Activated CD8-positive, alpha-beta memory T cell treated with anti-CD3 and anti-CD28 coated beads for 4 hours (primary cell): ENCODE measurements at regions not wholly inside any gene's neighbourhood (a gene's known extent, or its start where the extent isn't known, plus 50 kb on each side); places are given as distances from the start of the nearest gene placed in this dataset.

Experiments
- DNase-seq, 2 donors: peaks; one replicate each; pipeline ENCODE4 v3.0.0-alpha.2; 2020; ENCODE audit warnings: low read depth in 2 of 2

DNA sequence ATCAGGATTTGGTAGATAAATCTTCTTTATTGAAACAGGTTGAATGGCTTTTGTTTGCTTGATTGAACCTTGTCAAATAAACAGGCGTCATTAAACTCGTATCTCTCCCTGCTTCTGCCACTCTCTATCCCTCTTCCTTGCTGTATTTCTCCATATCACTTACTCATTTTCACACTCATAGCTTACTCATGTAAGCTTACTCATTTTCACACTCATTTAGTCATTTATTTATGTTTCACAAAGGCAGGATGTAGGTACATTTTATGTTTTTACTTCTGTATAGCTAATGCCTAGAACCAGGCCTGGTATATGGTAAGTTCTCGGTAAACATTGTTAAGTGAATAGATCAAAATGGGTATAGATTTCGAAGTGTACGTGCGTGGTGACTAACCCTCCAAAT, 450.0 kb downstream of the PMP22 start:
- DNase-seq, result no peak

DNA sequence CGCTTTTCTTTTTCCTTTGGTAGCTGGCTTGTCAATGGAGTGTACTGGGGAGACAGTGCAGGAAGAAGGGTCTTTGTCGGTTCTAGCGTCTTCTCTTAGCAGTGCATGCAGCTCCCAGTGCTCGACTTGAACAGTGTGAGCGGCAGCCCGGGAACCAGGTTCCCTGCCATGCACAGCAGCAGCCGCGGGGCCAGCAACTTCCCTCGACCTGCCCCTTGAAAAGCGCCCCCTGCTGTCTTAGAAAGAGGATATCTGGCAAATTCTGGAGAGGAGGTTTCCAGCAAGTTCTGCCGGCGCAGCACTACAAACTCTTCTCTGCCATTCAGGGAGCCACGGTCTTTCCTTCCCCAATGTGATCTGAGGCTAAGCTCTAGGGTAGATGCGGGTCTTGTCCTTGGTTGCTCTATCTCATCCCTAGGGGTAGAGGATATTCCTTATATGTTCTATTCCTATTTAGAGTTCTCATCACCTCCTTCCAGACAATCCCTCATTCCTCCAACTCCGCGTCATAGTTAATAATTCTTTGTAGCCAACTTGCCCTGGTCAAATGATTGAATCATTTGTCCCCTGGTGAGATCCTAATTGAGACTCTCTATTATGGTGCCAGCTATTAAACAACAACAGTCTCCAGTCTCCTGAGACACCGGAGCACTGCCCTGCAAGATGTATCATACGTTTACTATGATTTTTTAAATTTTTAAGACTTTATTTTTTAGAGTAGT, 451.3 kb downstream of the PMP22 start:
- no peak for DNase-seq

DNA sequence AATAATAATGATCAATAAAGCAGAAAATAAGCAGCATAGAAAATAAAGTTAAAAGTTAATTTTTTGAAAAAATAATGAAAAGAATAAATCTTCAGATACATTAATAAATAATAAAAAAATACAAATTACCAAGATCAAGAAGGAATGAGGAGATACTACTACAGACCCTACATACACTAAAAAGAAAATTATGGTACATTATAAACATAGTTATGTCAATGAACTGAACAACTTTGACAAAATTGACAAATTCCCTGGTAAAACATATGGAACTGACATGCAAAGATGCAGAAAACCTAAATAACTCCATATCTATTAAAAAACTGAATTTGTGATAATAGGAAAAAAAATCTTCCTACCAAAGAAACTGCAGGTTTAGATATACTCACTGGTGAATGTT, 456.7 kb downstream of the PMP22 start:
- DNase-seq, result no peak

DNA sequence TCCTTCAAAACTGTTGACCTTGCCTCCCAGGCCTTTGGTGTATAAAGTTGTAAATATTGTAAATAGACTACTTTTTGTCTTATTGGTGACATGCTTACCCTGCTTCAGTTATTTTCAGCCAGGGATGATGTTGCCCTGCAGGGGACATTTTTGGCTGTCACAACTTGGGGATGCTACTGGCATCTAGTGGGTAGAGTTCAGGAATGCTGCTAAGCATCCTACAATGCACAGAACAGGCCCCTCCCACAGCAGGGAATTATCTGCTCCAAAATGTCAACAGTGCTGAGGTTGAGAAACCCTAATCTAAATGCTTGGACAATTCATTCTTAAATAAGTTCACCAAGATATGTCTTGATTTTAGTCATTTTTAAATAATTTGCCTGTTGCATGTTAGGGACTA, 459.8 kb downstream of the PMP22 start:
- DNase-seq, result no peak

DNA sequence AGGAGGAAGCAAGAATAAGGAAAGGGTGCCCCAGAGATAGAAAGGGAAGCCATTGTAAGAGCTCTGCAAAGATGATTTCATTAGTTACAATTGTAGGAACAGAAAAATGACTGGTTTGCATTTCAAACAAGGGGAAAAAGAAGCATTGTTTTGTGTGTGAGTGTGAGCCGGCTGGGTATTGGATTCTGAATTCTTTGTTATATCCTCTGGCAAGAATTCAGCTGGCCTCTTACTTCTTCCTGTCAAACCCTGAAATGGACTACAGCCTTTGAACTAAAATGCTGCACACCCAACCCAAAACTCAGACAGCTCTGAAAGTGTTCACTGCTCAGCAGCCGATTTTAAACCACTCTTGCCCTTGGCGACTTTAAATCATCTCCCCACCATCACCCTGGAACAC, 461.3 kb downstream of the PMP22 start:
- DNase-seq, result no peak

DNA sequence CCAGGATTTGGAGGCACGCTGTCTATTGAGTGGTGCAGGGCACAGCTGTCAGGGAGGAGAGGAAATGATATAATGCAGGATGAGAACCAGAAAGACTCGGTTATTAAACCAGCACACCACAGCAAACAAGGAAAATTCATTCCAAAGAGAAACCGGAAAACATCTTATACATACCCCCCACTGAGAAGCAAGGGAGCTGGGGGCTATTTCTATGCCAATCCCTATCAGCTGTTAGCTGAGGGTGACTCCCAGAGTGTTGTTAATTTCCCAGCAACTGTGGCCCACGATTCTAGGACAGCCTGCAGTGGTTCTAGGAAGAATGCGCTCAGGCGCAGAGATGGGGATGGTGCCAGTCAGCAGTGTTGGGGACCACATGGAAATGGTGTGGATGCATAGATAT, 467.3 kb downstream of the PMP22 start:
- no peak for DNase-seq

DNA sequence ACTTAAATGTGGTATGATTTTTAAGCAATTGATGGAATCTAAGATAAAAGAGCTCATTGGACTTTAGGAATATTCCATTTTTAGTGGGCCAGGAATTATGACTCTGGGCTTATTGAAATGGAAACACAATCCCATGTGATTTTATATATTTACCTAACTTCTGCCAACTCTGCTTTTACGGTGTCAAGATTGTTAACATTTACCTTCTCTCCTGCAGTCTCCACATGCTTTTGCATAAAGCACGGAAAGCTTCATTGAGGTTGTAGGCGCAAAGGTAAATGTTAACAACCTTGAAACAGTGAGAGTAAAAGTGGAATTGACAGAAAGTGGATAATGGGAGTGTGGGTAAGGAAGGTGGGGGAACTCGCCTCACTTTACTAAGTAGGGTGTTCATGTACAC, 468.1 kb downstream of the PMP22 start:
- no peak for DNase-seq

DNA sequence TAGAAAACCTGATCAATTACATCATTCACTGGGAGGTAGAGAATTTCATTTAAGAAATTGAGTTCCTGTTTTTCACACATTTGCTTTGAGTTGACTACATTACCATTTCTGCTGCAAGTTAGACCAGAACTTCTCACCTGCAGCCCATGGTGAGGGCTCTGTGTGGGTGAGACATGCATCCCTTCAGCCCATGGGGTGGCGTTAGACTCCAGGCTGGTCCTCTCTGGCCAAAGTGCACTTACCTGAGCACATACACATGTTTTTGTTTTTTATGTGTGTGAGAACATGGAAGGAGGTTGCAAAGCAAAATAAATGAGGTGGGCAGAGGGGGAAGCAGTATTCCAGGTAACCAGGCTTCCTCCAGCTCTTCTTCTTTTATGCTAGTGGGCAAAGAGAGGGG, 470.2 kb downstream of the PMP22 start:
- no peak for DNase-seq

DNA sequence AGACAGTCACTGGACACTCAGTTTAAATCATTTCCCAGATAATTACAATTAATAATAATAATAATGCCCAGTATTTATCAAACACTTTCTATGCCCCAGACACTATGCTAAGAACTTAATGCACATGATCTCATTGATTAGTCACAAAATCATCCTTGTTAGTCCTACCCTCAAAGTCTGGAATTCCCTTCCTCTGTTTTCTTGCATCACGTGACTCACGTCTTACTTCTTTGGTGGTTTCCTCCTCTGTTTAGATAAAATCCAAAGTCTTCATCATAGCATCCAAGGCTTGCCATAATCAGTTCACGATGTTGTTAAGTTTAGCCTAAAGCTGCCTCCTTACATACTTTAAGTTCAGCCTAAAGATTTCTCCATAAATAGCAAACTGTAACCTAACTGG, 471.9 kb downstream of the PMP22 start:
- no peak for DNase-seq

DNA sequence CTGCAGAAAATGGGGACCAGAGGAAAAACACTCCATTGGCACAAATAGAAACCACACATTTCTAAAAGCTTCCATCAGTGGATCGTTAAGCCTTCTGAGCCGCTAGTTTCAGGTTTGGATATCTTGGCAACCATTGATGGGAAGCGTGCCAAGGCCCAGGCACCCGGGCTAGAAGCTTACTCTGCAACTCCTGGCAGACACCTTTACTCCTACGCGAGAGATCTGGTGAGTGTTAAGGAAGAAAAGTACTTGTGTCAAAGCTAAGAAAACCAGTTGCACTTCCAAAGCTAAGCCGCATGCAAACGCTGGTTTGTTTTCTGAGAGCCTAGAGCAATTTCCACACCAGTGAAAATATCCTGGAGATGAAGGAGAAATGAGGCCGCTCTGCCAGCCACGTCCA, 472.4 kb downstream of the PMP22 start:
- DNase-seq, result no peak

DNA sequence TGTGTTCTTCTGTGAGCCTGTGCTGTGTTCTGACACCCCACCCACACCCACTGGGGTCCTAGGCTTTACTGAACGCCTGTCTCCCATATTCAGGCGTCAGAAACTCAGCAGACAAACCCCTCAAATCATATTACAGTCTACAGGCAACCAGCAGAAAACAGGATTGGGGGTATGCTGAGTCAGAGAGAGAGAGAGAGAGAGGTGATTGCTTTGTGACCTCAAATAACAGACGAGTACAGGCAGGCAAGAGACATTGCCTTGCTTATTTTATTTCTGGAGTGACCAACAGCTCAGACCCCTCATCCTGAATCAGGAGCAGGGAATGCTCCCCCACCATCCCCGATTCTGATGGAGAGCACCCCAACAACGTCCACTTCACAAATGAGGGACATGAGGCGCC, 473.9 kb downstream of the PMP22 start:
- no peak for DNase-seq

DNA sequence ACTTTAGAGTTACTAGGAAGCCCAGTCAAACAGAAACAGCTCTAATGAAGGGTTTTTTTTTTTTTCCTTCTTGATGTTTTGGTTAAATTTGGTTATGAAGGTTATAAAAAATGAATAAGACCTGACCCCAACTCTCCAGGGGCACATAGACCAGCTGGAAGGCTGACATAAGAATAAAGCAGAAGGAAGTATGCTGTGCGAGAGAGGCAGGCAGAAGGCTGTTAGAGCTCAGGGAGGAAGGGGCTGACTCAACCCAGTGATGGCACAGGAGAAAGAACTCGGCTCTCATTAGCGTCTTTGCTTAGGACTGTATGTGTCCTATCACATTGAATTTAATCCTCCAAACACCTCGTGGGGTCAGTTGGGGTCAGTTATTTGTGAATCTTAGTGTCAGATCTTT, 474.6 kb downstream of the PMP22 start:
- DNase-seq, result no peak

DNA sequence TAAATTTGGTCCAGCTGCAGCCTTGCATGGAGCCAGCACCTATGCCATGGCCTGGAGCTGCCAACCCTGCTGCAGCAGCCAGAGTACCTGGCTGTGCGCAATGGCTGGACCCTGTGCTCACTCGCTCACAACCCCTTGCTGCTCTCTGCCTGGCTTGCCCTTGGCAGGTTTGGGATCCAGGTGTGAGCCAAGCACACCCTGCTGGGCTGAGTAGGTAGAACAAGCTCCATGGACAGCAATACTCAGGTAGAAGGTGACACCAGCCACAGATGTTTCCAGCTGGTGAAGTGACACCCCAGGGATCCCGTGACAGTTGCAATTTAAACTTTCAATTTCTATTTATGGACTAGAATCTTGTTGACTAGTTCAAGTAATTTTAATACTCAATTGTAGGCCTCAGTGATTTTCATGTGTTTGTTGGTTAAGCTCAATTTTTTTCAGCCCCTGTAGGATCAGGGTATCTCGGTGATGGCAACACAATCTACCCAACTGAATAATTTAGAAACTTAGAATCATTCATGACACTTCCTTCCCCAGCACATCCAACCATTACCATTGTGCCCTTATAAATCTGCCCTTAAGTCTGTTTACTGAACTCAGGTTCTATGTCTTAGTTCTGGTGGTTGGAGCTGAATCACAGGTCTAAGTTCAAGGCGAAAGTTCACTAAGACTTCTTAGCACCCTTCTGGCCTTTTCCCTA, 480.0 kb downstream of the PMP22 start:
- no peak for DNase-seq

DNA sequence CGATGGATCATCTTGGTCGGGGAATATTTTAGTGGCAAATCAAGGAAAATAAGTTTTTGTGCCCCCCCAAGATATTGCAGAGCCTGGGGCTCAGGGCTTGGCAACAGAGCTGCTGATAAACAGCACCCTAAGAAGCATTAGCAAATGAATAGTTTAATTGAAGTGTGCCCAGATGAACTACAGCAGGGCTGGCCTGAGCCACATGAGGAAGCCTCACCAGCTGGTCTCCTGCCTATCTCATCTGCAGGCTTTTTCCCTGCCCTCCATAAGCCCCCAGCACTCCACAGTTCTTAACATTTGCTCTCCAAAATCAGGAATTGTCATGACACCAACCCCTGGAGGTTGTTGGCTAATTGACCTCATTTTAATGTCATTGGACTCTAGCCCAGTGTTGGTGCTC, 480.2 kb downstream of the HS3ST3B1 start:
- no peak for DNase-seq

DNA sequence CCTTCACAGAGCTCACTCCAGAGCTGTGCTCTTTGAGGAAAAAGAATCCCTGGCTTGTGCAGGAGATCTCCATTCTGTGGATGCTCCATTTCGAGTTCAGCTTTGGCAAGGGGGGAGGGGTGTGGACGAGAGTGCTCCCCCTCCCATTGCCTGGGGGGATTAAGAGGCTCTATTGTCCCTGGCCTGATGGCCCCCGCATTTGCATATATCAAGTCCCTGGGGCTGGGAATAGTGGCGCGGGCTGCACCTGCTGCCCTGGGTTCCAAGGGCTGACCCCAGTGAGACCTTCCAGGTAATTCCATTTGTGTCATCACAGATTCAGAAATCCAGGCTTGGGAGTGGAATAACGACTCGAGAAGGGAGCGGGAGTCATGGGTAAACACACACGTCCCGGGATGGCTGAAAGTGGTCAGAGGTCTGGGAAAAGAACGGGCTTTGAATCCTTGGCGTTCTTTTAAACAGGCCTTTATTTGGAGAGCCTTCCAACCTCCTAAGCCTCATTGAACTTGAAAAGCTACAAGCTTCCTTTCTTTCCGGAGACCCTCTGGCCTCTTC, 479.3 kb downstream of the HS3ST3B1 start:
- no peak for DNase-seq

DNA sequence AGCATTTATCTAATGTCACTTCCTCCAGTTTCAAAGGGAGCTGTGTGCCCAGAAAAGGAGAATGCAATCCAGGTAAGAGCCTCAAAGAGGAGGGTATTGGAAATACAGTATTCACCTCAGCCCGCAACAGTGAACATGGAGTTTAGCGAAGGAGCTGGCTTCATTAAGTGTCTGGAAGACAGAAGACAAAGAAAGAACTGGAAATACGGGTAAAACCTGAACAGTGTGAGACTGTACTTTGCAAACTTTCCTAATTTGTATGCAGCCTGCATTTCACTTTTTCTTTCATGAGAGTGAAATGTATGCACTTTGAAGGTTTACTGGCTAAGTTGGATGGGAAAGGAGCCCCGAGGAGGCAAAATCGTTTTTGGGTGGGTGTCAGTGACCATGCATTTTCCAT, 478.4 kb downstream of the HS3ST3B1 start:
- no peak for DNase-seq

DNA sequence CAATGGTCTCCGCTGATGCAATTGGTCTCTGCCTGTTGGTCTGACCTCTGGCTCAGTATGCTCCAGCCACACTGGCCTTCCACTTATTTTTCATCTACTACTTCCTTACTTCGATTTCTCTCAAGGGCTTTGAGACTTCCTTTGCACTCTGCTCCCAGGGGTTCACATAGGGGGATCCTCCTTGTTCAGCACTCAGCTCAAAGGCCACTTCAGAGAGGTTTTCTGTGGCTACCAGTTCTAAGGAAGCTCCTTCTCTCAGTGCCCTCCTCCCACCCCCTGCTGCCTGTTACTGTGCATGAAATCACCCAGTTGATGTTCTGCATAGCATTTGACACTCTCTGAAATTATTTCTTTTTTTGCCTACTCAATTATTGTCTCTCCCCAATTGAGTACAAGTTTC, 476.4 kb downstream of the HS3ST3B1 start:
- no peak for DNase-seq

DNA sequence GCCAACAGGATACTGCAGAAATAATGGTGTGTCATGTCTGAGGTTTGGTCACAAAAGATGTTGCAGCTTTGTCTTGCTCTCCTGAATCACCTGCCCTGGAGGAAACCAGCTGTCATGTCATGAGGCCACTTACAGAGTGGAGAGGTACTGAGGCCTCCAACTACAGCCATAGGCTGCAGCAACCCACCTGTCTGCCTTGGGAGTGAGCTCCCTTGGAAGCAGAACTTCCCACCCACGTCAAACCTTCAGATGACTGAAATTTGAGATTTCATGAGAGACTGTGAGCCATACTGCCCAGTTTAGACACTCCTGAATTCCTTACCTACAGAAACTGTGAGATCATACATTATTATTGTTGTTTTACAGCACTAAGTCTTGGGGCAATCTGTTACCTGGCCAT, 475.9 kb downstream of the HS3ST3B1 start:
- DNase-seq, result no peak

DNA sequence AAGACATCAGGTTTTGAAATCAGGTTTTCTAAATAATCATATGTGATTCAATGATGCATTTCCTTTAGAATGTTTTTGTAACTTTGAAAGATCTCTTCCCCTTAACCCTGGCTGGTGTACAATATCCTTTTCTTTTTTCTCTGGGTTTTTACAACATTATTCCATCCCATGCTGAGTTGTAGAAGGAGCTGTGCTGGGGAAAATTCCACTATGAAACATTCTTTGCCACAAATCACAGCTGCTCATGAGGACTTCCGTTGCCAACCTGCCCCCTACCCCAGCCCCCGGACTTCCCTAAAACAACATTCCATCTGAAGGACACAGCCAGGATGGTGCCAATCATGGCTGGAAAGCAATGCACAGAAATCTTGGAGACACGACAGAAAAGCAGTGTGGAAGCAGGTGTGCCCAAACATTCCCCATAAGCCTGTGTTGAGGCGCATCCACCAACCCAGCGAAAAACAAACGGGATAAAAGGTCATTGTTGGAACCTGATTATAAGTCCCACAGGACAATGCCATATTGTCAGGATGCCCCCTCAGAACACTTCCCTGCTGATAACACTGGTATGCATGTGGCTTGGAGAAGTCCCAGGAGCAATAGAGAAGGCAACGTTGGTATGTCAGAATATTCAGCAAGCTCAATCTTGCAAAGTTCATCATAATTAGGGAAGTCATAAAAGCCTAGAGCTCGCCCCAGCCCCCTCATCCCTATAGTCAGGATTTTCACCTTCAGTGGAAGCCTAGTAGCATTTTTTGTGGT, 475.0 kb downstream of the HS3ST3B1 start:
- DNase-seq, result no peak

DNA sequence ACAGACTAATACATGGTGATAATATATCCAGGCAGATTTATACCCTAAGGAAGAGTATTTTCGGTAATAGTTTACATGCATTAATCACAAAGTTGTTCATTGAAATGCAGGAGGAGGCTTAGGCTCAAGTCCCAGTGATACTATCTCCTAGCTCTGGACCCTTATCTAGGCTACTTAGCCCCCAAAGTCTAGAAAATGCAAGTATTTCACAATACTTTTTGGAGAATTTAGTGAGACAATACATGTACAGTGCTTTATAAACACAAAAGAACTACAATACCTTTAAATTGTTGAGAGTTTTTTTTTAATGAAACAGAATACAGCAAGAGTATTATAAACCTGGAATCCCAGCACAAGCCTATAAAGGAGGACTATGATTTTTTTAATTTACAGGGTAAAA, 473.9 kb downstream of the HS3ST3B1 start:
- DNase-seq, result no peak

DNA sequence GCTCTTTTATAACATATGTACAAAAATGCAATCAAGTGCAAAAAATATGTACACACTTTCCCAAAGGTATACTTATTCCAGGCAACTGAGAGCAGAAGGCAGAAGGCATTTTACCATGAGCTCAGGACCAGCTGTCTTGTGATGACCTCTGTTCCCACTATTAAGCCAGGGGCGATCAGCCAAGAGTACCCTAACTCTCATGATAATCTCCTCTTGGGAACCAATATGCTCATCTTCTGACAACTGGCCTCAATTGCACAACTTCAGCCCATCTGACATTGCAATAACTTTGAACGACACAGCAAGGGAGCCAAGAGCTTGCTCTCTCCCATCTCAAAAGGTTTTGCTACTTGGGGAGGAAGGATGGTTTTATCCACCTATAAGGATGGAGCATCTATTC, 471.9 kb downstream of the HS3ST3B1 start:
- no peak for DNase-seq

DNA sequence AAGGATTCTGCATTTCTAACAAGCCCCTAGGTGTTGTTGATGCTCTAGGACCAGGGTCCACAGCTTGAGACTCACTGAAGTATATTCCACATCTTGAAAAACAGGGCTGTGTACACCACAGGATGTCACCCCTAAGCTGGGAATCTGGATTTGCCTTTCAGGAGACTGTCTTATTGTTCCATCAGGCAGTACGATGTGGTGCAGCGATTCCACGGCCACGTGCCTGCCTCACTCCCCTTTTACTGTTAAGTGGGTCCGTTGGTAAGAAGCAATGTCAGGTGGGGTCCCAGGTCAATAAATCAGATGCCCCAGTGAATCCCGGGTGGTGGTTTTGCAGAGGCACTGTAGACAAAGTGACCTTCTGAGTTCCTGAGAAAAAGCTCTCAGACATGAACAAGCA, 470.7 kb downstream of the HS3ST3B1 start:
- no peak for DNase-seq

DNA sequence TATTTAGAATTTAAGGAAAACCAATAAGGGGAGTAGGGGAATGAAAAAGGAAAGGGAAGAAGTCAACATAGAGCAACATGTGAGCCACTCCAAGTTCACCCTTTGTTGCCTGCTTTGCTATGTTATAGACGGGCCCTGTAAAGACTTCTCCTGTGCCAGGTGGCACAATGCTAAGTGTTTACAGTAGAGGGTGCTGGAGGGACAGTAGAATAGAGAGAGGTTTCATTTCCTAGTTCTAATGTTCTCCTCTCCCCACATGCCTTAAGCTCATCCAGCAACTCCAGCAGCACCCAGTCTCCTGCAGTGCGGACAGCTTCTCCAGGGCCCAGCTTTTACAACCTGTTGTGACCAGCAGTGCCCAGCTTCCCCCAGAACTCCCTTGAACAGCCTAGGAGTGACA, 468.0 kb downstream of the HS3ST3B1 start:
- no peak for DNase-seq
